ENCODE measurements at regions not wholly inside any gene's neighbourhood (a gene's known extent, or its start where the extent isn't known, plus 50 kb on each side); places are given as distances from the start of the nearest gene placed in this dataset.
"Not testable (repeated sequence)": the region's sequence is repeated elsewhere in the genome, so short reads cannot be mapped to it uniquely, and the experiment has no call there.

- not testable (repeated sequence) for H3K9me3 ChIP-seq (ENCODE audit: control insufficient read depth in 2 of 2, insufficient read depth in 1 of 2, low read depth in 1 of 2, low read length in 1 of 2); H3K27me3 ChIP-seq (ENCODE audit: control insufficient read depth in 1 of 2, insufficient read depth in 2 of 2, low read length in 2 of 2); H3K4me3 ChIP-seq (ENCODE audit: low read depth in 1 of 2, low read length in 2 of 2); H3K36me3 ChIP-seq (ENCODE audit: control insufficient read depth in 2 of 2, insufficient read depth in 2 of 2, low read length in 1 of 2); H3K4me1 ChIP-seq (ENCODE audit: control insufficient read depth in 2 of 2, insufficient read depth in 2 of 2, low read length in 1 of 2); H3K27ac ChIP-seq (ENCODE audit: low read depth in 2 of 2, low read length in 1 of 2)
- no CpG with 5 or more reads among the region's 3 CpGs for WGBS, 2 donors
Measured at GRCh38 chr1:120305046-120305445, 109.8 kb upstream of the NBPF8 start.

GRCh38 chr1:120304341-120304740, 110.5 kb upstream of the NBPF8 start:
- H3K9me3 ChIP-seq (ENCODE audit: control insufficient read depth in 2 of 2, insufficient read depth in 1 of 2, low read depth in 1 of 2, low read length in 1 of 2); H3K4me3 ChIP-seq (ENCODE audit: low read depth in 1 of 2, low read length in 2 of 2); H3K36me3 ChIP-seq (ENCODE audit: control insufficient read depth in 2 of 2, insufficient read depth in 2 of 2, low read length in 1 of 2); H3K27ac ChIP-seq (ENCODE audit: low read depth in 2 of 2, low read length in 1 of 2); H3K4me1 ChIP-seq (ENCODE audit: control insufficient read depth in 2 of 2, insufficient read depth in 2 of 2, low read length in 1 of 2); H3K27me3 ChIP-seq (ENCODE audit: control insufficient read depth in 1 of 2, insufficient read depth in 2 of 2, low read length in 2 of 2): not testable (repeated sequence)
- no CpG with 5 or more reads among the region's 2 CpGs for WGBS, 2 donors

- H3K27ac ChIP-seq (ENCODE audit: low read depth in 2 of 2, low read length in 1 of 2); H3K36me3 ChIP-seq (ENCODE audit: control insufficient read depth in 2 of 2, insufficient read depth in 2 of 2, low read length in 1 of 2): not testable (repeated sequence)
- WGBS, 2 donors, result 86 to 100% methylated on average over 1 to 2 of the region's 4 CpGs
Measured at GRCh38 chr1:120299433-120300057, 115.3 kb upstream of the NBPF8 start.

GRCh38 chr1:120298487-120298886, 116.3 kb upstream of the NBPF8 start:
- H3K4me1 ChIP-seq (ENCODE audit: control insufficient read depth in 2 of 2, insufficient read depth in 2 of 2, low read length in 1 of 2); H3K27ac ChIP-seq (ENCODE audit: low read depth in 2 of 2, low read length in 1 of 2); H3K27me3 ChIP-seq (ENCODE audit: control insufficient read depth in 1 of 2, insufficient read depth in 2 of 2, low read length in 2 of 2); H3K4me3 ChIP-seq (ENCODE audit: low read depth in 1 of 2, low read length in 2 of 2); H3K36me3 ChIP-seq (ENCODE audit: control insufficient read depth in 2 of 2, insufficient read depth in 2 of 2, low read length in 1 of 2); H3K9me3 ChIP-seq (ENCODE audit: control insufficient read depth in 2 of 2, insufficient read depth in 1 of 2, low read depth in 1 of 2, low read length in 1 of 2): not testable (repeated sequence)
- WGBS, 2 donors, result no CpG with 5 or more reads among the region's 3 CpGs

More at GRCh38 chr1:120299433-120300057, 115.3 kb upstream of the NBPF8 start:
- H3K4me1 ChIP-seq (ENCODE audit: control insufficient read depth in 2 of 2, insufficient read depth in 2 of 2, low read length in 1 of 2); H3K4me3 ChIP-seq (ENCODE audit: low read depth in 1 of 2, low read length in 2 of 2); H3K27me3 ChIP-seq (ENCODE audit: control insufficient read depth in 1 of 2, insufficient read depth in 2 of 2, low read length in 2 of 2); H3K9me3 ChIP-seq (ENCODE audit: control insufficient read depth in 2 of 2, insufficient read depth in 1 of 2, low read depth in 1 of 2, low read length in 1 of 2): not testable (repeated sequence)

GRCh38 chr1:120297345-120297953, 117.4 kb upstream of the NBPF8 start:
- H3K36me3 ChIP-seq (ENCODE audit: control insufficient read depth in 2 of 2, insufficient read depth in 2 of 2, low read length in 1 of 2); H3K4me1 ChIP-seq (ENCODE audit: control insufficient read depth in 2 of 2, insufficient read depth in 2 of 2, low read length in 1 of 2); H3K4me3 ChIP-seq (ENCODE audit: low read depth in 1 of 2, low read length in 2 of 2); H3K9me3 ChIP-seq (ENCODE audit: control insufficient read depth in 2 of 2, insufficient read depth in 1 of 2, low read depth in 1 of 2, low read length in 1 of 2); H3K27ac ChIP-seq (ENCODE audit: low read depth in 2 of 2, low read length in 1 of 2); H3K27me3 ChIP-seq (ENCODE audit: control insufficient read depth in 1 of 2, insufficient read depth in 2 of 2, low read length in 2 of 2): not testable (repeated sequence)
- no CpG with 5 or more reads among the region's 3 CpGs for WGBS, 2 donors

GRCh38 chr1:120290105-120290504, 113.8 kb upstream of the SEC22B start:
- not testable (repeated sequence) for H3K9me3 ChIP-seq (ENCODE audit: control insufficient read depth in 2 of 2, insufficient read depth in 1 of 2, low read depth in 1 of 2, low read length in 1 of 2); H3K27me3 ChIP-seq (ENCODE audit: control insufficient read depth in 1 of 2, insufficient read depth in 2 of 2, low read length in 2 of 2); H3K36me3 ChIP-seq (ENCODE audit: control insufficient read depth in 2 of 2, insufficient read depth in 2 of 2, low read length in 1 of 2); H3K27ac ChIP-seq (ENCODE audit: low read depth in 2 of 2, low read length in 1 of 2); H3K4me3 ChIP-seq (ENCODE audit: low read depth in 1 of 2, low read length in 2 of 2); H3K4me1 ChIP-seq (ENCODE audit: control insufficient read depth in 2 of 2, insufficient read depth in 2 of 2, low read length in 1 of 2)
- no CpG with 5 or more reads among the region's 3 CpGs for WGBS, 2 donors

GRCh38 chr1:120289601-120290074, 113.3 kb upstream of the SEC22B start:
- H3K27ac ChIP-seq (ENCODE audit: low read depth in 2 of 2, low read length in 1 of 2); H3K4me3 ChIP-seq (ENCODE audit: low read depth in 1 of 2, low read length in 2 of 2); H3K9me3 ChIP-seq (ENCODE audit: control insufficient read depth in 2 of 2, insufficient read depth in 1 of 2, low read depth in 1 of 2, low read length in 1 of 2); H3K27me3 ChIP-seq (ENCODE audit: control insufficient read depth in 1 of 2, insufficient read depth in 2 of 2, low read length in 2 of 2); H3K4me1 ChIP-seq (ENCODE audit: control insufficient read depth in 2 of 2, insufficient read depth in 2 of 2, low read length in 1 of 2); H3K36me3 ChIP-seq (ENCODE audit: control insufficient read depth in 2 of 2, insufficient read depth in 2 of 2, low read length in 1 of 2): not testable (repeated sequence)
- no CpG with 5 or more reads among the region's 3 CpGs for WGBS, 2 donors

- not testable (repeated sequence) for H3K9me3 ChIP-seq (ENCODE audit: control insufficient read depth in 2 of 2, insufficient read depth in 1 of 2, low read depth in 1 of 2, low read length in 1 of 2); H3K4me1 ChIP-seq (ENCODE audit: control insufficient read depth in 2 of 2, insufficient read depth in 2 of 2, low read length in 1 of 2); H3K27me3 ChIP-seq (ENCODE audit: control insufficient read depth in 1 of 2, insufficient read depth in 2 of 2, low read length in 2 of 2); H3K4me3 ChIP-seq (ENCODE audit: low read depth in 1 of 2, low read length in 2 of 2); H3K27ac ChIP-seq (ENCODE audit: low read depth in 2 of 2, low read length in 1 of 2); H3K36me3 ChIP-seq (ENCODE audit: control insufficient read depth in 2 of 2, insufficient read depth in 2 of 2, low read length in 1 of 2)
- no CpG with 5 or more reads among the region's 8 CpGs for WGBS, 2 donors
Measured at GRCh38 chr1:120288814-120289600, 112.7 kb upstream of the SEC22B start.

- not testable (repeated sequence) for H3K36me3 ChIP-seq (ENCODE audit: control insufficient read depth in 2 of 2, insufficient read depth in 2 of 2, low read length in 1 of 2); H3K4me1 ChIP-seq (ENCODE audit: control insufficient read depth in 2 of 2, insufficient read depth in 2 of 2, low read length in 1 of 2); H3K4me3 ChIP-seq (ENCODE audit: low read depth in 1 of 2, low read length in 2 of 2); H3K27me3 ChIP-seq (ENCODE audit: control insufficient read depth in 1 of 2, insufficient read depth in 2 of 2, low read length in 2 of 2); H3K27ac ChIP-seq (ENCODE audit: low read depth in 2 of 2, low read length in 1 of 2); H3K9me3 ChIP-seq (ENCODE audit: control insufficient read depth in 2 of 2, insufficient read depth in 1 of 2, low read depth in 1 of 2, low read length in 1 of 2)
- no CpG with 5 or more reads among the region's 6 CpGs for WGBS, 2 donors
Measured at GRCh38 chr1:120288167-120288566, 111.8 kb upstream of the SEC22B start.

Data from esophagus (tissue), 2 donors.